OCI-LY1 (cell line): ENCODE measurements at regions not wholly inside any gene's neighbourhood (a gene's known extent, or its start where the extent isn't known, plus 50 kb on each side); places are given as distances from the start of the nearest gene placed in this dataset.

Experiments used
- EZH2 ChIP-seq: fragments of 200-600 bp; sonication (generic), shearing (Covaris generic); IDR thresholded peaks from 2 replicates; pipeline ENCODE4 v1.8.0; 2017; ENCODE audit warnings: borderline replicate concordance, mixed run types, mild to moderate bottlenecking, antibody characterized with exemption, low read length, moderate library complexity, mixed read lengths
- TF ChIP-seq, protein P1 (sequence below): fragments of 200-600 bp; sonication (generic), shearing (Covaris generic); IDR thresholded peaks from 2 replicates; pipeline ENCODE4 v1.5.1; 2017; ENCODE audit warnings: mild to moderate bottlenecking, antibody characterized with exemption, low read length, moderate library complexity, mixed read lengths

DNA sequence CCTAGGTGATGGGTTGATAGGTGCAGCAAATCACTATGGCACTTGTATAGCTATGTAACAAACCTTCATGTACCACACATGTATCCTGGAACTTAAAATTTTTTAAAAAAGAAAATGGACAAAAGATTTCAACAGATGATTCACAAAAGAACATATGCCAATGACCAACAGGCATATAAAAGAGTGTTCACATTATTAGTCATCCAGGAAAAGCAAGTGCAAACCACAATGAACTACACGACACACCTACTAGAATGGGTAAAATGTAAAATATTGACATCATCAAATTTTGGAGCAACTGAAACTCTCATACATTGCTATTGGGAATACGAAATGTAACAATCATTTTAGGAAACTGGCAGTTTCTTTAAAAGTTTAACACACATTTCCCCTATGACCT lies 109.9 kb downstream of the YIPF5 start:
- TF ChIP-seq, protein P1, sequence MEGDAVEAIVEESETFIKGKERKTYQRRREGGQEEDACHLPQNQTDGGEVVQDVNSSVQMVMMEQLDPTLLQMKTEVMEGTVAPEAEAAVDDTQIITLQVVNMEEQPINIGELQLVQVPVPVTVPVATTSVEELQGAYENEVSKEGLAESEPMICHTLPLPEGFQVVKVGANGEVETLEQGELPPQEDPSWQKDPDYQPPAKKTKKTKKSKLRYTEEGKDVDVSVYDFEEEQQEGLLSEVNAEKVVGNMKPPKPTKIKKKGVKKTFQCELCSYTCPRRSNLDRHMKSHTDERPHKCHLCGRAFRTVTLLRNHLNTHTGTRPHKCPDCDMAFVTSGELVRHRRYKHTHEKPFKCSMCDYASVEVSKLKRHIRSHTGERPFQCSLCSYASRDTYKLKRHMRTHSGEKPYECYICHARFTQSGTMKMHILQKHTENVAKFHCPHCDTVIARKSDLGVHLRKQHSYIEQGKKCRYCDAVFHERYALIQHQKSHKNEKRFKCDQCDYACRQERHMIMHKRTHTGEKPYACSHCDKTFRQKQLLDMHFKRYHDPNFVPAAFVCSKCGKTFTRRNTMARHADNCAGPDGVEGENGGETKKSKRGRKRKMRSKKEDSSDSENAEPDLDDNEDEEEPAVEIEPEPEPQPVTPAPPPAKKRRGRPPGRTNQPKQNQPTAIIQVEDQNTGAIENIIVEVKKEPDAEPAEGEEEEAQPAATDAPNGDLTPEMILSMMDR, result no peak
- no peak for TF ChIP-seq EZH2
